Stimulated activated CD8-positive, alpha-beta memory T cell treated with anti-CD3 and anti-CD28 coated beads, Interleukin-12 subunit alpha, Interleukin-12 subunit beta, amount 100 ng/mL, for 24 hours (primary cell): ENCODE measurements at regions not wholly inside any gene's neighbourhood (a gene's known extent, or its start where the extent isn't known, plus 50 kb on each side); places are given as distances from the start of the nearest gene placed in this dataset.

Experiments
- DNase-seq: peaks from one replicate; pipeline ENCODE4 v3.0.0-alpha.2; 2020; ENCODE audit errors: extremely low read depth

DNA sequence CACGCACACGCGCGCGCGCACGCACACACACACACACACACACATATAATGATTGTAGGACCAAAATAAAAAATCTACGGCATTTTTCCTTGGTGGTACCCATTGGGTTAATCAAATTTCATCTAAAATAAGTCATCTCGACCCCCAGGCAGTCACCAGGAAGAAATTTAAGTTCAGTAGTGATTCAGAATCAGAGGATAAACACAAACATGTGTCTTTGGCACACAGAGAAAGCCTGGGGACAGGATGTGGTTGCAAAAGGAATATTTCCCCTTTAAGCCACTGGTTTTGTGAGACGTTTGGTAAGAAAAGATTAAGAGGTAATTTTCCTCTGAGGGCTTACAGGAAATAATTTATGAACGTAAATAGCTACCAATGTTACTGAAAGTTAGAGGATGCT lies 171.6 kb upstream of the PIEZO2 start:
- no peak for DNase-seq

DNA sequence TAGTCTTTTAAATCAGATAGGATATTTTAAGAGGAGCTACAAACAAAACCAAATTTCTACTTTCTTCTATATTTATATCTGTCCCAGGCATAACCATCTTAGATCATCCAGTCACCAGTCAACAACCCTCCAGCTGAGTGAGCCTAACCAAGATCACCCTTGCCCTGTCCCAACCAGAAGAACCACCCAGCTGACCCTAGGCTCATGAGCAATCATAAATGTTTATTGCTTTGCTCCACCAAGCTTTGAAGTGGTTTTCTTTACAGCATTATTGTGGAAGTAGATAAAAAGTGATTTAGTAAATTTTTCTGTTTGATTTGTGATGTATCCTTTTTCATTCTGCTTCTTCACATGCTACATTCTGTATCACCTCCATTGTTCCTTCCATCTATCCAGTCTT lies 167.2 kb upstream of the PIEZO2 start:
- DNase-seq = no peak

- DNase-seq = no peak
Measured at GRCh38 chr18:11310476-11311086, 161.2 kb upstream of the PIEZO2 start.

DNA sequence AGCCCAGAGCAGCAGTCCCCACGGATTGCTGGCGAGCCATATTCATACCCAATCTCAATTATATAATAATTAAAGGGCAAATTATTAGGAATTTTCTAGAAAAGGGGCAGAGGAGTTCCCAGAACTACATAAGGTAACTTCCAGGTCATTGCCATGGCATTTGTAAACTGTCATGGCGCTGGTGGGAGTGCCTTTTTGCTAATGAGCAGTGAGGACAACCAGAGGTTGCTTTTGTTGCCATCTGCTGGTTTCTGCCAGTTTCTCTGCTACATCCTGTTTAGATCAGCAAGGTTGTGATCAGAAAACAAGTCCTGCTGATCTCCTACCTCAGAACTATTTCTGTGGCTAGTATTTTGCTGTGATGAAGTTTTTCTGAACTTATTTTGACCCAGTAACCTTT lies 159.8 kb upstream of the PIEZO2 start:
- no peak for DNase-seq

- no peak for DNase-seq
Measured at GRCh38 chr18:11308499-11308898, 159.1 kb upstream of the PIEZO2 start.

DNA sequence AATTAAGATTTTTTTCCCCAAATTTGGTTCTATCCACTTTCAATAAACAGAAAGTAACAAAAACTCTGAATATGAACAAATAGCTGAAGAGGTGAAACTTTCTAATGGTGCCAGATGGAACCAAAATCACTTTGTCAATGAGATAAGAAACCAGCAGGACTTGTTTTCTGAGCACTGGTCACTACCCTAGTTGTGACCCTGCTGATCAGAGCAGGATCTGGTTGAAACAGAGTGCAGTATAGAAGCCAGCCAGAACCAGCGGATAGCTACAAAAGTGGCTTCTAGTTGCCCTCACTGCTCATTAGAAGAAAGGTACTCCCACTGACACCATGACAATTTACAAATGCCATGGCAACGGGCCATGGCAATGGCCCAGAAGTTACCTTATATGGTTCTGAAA lies 158.3 kb upstream of the PIEZO2 start:
- DNase-seq = no peak

DNA sequence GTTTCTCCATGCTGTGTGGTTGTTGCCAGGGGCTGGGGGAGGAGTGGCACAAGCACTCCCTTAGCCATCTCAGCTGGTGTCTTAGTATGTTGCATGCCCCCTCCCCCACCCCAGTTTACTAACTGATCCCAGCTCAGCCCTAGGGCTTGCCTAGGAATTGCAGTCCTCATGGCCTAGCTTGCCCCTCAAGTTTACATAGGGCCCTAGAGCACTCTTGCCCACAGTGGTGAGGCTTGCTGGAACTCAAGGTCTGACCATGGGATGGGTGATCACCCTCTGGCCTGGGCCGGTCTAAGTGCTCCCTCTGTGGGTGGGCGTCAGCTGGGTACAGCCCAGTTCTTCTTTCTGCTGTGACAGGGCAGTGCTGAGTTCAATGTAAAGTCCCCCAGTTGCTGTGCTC lies 156.1 kb upstream of the PIEZO2 start:
- DNase-seq = no peak

GRCh38 chr18:11304928-11305327 lies 155.6 kb upstream of the PIEZO2 start:
- DNase-seq = no peak

DNA sequence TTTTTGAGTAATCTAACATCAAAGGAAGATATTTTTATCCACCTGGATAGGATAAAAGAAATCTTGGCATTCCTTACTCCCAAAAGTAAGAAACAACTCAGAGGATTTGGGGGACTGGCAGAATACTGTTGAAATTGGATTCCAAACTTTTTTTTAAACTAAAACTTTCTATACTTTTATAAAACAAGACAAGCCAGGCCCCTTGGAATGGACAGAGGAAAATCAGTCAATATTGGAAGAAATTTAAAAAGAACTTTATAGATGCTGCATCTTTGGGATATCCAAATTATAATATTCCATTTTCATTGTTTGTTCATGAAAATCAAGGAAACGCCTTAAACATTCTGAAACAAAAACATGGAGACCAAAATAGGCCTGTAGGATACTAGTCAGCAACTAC lies 147.6 kb upstream of the PIEZO2 start:
- DNase-seq = no peak

DNA sequence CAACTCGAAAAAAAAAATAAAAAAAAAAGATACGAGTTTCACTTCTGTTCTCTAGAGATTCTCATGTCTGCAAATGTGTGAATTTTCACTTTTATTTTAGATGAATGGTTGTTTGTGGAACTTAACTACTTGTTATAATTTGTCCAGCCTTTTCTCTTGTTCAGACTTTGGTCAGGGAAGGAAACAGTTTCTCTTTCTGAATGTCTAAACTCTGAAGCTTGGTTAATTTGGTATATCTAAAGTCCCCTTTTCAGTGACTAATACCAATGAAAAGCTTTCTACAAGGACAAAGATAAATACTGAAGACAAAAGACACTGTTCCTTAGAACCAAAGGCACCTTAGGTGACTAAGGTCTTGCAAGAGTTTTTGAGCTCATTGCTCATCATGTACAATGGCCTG lies 144.4 kb upstream of the PIEZO2 start:
- no peak for DNase-seq

DNA sequence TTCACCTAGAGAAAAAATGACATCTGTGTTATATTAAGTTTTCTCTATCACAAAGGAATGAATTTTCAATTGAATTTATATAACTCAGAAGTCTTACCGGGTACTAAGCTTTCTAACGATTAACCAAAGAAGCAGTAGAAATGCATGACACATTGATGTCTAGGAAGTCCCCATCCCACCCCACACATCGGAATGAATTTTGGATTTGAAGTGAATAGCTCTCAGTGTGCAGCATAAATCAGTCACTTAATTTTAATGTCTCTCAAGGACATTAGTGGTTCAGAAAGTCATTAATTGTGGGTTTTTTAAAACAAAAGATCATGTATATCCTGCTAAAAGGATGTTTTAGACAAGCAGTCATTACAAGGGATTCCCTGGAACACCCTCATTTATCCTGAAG lies 141.4 kb upstream of the PIEZO2 start:
- DNase-seq = no peak

DNA sequence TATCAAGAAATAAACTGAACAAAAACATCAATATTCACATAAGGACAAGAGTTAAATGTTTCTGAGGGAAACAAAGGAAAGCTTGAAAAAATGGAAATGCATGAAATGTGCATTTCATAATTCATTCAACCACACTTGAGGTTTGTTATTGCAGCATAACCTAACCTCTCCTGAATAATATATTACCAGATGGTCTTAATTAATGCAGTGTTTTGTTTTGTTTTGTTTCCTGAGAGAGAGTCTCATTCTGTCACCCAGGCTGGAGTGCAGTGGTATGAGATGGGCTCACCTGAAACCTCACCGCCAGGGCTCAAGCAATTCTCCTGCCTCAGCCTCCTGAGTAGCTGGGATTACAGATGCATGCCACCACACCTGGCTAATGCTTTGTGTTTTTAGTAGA lies 139.9 kb upstream of the PIEZO2 start:
- DNase-seq = no peak

- no peak for DNase-seq
Measured at GRCh38 chr18:11288401-11288800, 139.0 kb upstream of the PIEZO2 start.

GRCh38 chr18:11286431-11286830 lies 137.1 kb upstream of the PIEZO2 start:
- DNase-seq = no peak

DNA sequence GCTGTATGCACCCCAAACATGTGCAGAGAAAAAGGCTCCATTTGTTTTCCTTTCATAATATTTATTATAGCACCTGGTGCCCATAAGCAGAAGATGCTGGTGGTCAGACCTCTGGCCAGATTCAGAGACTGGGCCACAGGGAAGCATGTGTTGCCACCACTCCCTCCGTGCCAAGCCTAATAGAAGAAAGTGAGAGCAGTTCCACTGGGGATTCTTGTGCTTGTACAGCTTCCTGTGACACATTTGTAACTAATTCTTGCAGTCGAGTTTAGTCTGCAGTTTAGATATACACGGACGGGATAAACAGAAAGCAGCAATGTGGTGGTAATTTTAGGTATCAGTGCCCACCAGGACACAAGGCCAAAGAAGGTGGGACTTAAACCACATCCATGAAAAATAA lies 135.4 kb upstream of the PIEZO2 start:
- no peak for DNase-seq

GRCh38 chr18:11284349-11284748 lies 135.0 kb upstream of the PIEZO2 start:
- DNase-seq = no peak

GRCh38 chr18:11283479-11284161 lies 134.3 kb upstream of the PIEZO2 start:
- no peak for DNase-seq

- no peak for DNase-seq
Measured at GRCh38 chr18:11279461-11279860, 130.1 kb upstream of the PIEZO2 start.

- DNase-seq = no peak
Measured at GRCh38 chr18:11276678-11277077, 127.3 kb upstream of the PIEZO2 start.

DNA sequence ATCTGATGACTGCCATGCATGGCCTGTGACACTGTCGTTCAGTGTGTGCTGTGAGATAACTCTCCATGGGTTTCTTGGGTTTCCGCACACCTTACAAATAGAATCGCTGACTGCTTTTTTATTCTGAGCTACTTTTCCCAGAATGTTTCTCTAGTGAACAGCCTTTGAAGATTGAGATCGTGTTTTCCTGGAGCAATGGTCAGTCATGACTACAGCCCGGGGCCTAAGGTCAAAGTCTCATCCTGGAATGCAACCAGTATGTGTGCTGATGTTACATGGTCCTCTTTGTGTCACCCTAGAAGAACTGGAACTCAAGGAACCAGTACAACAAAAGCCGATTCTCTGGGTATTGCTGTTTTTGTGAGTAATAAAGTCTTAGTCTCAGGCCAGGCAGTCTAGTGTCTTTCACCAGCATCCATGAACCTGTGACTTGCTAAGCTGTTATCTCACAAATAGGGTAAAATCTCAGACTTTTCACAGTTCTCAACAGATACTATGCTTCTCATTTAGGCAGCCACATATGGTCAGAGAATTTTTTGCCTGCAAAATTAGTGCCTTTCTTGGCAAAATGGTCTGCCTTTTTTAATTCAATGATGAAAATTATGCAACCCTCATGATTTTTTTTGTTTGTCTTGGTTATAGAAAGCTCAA lies 124.9 kb upstream of the PIEZO2 start:
- no peak for DNase-seq

DNA sequence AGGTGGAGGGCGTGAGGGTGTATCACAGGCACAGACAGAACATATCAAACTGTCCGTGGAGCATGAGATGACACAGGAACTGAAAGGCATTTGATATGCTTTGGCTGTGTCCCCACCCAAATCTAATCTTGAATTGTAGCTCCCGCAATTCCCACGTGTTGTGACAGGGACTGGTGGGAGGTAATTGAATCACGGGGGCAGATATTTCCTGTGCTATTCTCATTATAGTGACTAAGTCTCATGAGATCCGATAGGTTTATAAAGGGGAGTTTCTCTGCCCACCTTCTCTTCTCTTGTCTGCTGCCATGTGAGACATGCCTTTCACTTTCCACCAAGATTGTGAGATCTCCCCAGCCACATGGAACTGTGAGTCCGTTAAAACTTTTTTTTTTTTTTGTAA lies 123.1 kb upstream of the PIEZO2 start:
- DNase-seq = no peak

DNA sequence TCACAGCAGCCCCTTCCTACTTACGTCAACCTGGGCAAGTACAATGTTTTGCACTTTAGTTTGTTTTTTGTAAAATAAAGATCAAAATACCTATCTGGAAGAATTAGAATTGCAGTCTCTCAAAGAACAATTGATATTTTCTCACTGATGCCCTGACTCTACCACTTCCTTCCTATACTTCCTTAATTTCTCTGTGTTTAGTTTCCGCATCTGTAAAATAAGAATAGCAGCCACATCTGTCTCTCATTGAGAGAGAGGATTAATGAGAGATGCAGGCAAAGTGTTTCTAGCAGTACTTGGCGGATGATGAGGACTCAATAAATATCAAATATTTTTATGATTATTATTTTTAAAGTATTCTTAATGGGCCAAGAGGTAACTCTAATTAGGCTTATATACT lies 122.6 kb upstream of the PIEZO2 start:
- DNase-seq = no peak

- DNase-seq = no peak
Measured at GRCh38 chr18:11269257-11269656, 119.9 kb upstream of the PIEZO2 start.
